SK-N-DZ (cell line): ENCODE measurements at regions not wholly inside any gene's neighbourhood (a gene's known extent, or its start where the extent isn't known, plus 50 kb on each side); places are given as distances from the start of the nearest gene placed in this dataset.

ENCODE experiments used
- DNase-seq: peaks from one replicate; pipeline ENCODE4 v3.0.0-alpha.2; 2015; ENCODE audit warnings: low spot score

GRCh38 chr18:65288908-65289307 is 461.9 kb upstream of the CDH7 start:
- DNase-seq, result no peak

DNA sequence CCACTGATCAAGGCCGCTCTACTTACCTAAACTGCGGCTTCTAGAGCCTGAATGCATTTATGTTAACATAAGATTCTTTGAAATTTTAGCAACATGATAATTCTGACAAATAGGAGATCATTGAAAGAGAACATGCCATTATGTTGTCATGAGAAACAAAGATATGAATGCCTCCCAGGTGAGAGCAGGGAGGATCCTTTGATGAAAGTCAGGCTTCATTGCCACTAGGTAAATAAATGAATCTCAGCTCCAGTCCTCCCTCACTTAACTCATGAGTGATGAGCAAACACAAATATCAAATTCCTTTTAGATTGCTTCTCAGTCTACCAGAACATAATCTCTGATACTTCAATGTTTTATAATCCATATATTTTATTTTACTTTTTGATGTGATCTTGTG is 463.2 kb upstream of the CDH7 start:
- DNase-seq, result no peak

GRCh38 chr18:65282096-65282495 is 468.7 kb upstream of the CDH7 start:
- no peak for DNase-seq

GRCh38 chr18:65279668-65280305 is 471.0 kb upstream of the CDH7 start:
- no peak for DNase-seq

- no peak for DNase-seq
These were observed 471.7 kb upstream of the CDH7 start for GRCh38 chr18:65278939-65279667.

DNA sequence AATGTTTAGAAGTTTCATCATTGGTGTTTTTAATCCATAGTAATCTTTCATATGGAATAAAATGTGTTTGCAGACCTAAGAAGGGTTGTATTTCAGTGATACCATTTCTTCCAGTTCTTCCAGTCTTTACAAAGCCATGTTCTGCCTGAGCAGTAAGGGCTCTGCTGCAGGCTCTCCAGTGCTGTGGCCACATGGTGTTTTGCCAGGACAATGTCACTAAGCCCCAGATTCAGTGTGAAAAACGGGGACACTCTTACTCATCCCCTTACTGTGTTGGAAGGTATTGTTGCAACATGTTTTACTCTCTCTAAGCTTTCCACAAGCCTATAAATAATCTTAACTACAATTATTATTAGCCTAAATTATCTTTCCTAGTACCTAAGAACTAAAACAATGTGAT is 481.4 kb upstream of the CDH7 start:
- no peak for DNase-seq

DNA sequence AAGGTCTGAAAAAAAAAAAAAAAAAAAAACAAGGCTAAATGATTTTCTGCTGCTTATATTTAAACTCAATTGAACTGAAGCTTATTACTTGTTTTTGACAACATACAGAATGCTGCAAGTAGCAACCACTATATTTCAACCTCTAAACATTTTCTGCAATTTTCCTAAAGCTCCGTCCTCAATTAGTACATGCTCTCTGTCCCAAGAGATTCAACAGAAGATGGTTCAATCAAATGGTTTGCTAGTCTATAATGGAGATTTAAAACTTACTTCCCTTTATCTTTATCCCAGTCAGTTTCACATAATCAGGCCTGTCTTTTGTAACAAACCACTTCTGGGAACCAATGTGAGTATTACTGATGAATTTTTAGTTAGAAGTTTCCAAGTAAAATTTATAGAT is 485.1 kb upstream of the CDH7 start:
- DNase-seq, result no peak

DNA sequence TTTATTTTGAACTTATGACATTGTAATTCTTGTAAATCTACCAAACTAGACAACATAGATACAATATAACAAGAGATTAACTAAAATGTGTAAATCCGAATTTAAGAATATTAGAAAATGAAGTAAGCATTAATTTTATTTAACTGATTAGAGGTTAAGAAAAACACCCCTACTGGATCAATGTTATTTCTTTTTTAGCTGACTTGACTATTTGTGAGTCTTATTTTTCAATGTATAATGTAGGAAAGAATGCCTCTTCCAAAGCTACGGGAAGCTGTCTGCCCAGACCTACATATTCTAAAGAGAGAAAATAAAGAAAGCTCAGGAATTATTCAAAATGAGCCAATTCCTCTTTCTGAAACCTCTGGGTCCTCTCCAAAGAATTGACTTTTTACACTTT is 490.8 kb upstream of the CDH7 start:
- DNase-seq, result no peak

- DNase-seq, result no peak
These were observed 491.4 kb upstream of the CDH7 start for GRCh38 chr18:65259403-65259802.

- no peak for DNase-seq
These were observed 493.7 kb upstream of the CDH7 start for GRCh38 chr18:65257149-65257548.

- DNase-seq, result no peak
These were observed 495.4 kb upstream of the CDH7 start for GRCh38 chr18:65255417-65255816.

DNA sequence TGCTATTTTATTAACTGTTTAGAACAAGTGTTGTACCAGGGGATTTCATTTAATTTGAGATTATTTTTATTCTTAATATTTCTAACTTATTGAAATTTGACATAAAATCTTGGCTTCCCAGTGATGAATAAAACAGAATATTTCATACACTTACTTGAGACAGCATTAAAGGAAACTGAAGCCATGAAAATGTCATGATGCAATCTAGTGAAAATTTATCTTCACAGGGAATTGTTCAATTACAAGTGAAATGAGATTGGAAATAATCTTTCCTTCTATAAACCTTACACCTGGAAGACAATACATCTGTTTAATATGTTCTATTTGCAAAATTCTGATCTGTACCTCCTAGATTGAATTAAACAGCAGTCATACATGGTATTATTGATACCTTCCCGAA is 511.0 kb upstream of the CDH7 start:
- DNase-seq, result no peak

- DNase-seq, result peak; percentile 19
These were observed 514.7 kb upstream of the CDH7 start for GRCh38 chr18:65235966-65236624.

DNA sequence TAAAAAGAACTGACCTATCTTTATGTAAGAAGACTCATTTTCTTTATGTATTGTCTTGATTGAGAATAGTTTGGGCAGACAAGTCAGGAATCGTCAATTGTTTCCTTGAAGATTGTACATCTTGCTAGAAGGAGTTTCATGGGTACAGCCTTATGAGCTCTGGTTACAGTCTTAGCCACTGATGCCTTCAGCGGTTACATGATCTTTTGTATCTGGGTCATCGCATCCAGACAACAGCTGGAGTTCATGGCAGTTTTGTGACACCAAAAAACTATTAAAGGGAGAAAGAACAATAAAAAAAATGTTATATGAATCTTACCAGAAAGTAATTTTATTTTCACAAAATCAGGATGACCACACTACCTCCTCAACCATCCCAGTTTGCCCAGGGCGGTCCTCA is 520.5 kb upstream of the CDH7 start:
- DNase-seq, result no peak

- DNase-seq, result no peak
These were observed 522.8 kb upstream of the CDH7 start for GRCh38 chr18:65227970-65228369.

- no peak for DNase-seq
These were observed 529.1 kb upstream of the CDH7 start for GRCh38 chr18:65221736-65222135.

- no peak for DNase-seq
These were observed 529.7 kb upstream of the CDH7 start for GRCh38 chr18:65221115-65221514.

- peak; percentile 28 for DNase-seq
These were observed 534.8 kb upstream of the CDH7 start for GRCh38 chr18:65215865-65216466.

DNA sequence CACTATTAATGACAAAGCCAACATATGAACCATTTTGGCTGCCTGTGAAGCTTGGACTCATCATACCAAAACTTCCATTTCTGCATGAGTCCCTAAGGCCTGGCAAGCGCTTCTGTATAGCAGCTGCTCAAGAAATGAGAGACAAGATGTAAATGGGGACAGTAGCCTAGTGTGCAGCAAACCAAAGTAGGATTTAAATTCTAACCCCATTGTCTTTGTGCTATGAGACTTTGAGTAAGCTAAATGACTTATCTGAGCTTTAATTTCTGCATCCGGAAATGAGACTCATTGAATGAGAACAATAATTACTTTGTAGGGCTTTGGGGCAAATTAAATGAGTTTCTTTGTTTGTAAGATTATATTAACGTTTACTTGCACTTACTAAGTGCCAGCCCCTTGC is 536.4 kb upstream of the CDH7 start:
- no peak for DNase-seq

DNA sequence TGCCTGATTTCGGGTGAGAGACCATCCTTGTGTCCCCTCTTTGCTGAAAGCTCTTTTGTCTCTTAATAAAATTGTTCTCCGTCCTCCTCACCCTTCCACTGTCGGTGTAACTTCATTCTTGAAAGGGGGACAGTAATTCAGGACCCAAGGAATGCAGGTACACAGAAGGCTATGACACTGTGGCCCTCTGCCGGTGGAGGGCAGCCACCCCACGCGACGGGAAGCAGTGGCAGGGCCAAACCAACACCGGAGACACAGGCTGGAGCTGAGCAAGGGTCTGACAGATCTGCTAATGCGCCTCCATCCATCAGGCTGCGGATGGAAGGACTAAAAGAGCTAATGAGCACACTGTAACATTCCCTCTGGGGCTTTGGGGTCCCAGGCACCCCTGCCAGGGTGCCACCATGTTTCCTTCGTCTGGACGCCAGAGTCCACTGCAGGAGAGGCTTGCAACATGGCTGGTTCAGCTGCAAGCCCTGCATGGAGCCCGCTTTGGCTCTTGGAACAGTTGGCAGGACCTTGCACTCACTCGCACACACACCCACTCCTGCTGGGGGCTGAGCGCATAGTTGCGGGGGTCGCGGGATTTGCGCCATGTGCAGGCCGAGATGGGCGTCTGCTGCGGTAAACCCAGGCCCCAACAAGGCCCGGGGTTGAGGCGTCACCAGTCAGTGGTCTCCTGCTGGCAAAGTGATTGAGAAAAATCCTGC is 544.1 kb upstream of the CDH7 start:
- DNase-seq, result peak; percentile 11

- DNase-seq, result no peak
These were observed 548.7 kb upstream of the CDH7 start for GRCh38 chr18:65202091-65202490.

DNA sequence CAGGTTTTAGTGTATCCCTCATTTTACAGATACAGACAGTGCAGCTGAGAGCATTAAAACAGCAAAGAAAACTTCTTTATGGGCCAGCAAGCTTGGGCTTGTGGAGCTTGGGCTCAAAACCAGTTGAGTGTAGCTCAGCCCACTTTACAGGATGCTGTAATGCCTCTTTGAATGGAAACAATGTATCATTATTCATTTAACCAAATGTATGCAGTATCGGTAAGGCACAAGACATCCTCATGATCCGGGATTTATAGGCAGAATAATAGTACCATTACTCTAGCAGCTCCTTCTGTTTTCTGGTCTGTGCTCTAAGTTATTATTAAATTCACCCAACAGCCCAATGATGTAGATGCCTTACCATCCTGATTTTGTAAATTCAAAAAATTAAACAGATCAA is 575.1 kb upstream of the CDH7 start:
- no peak for DNase-seq
